ENCODE measurements at regions not wholly inside any gene's neighbourhood (a gene's known extent, or its start where the extent isn't known, plus 50 kb on each side); places are given as distances from the start of the nearest gene placed in this dataset.

DNA sequence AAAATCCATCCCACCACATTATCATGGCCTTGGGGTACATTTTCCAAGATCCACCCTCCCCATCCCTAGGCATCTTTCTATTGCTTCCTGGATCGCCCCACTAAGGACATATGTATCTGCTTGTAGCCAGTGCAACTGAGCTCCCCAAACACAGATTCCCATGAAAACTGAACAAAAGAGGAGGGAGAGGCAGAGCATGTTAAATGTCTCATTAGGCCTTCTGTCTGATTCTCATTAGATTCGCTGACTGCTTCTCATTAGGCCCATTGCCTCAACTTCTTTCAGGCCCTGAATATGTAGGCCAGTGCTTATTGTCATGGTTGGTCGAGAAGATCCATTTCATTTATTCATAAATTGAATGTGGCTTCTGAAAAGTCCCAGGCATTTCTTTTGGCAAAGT lies 698.9 kb downstream of the INHBA start:
- TF ChIP-seq, protein P1, sequence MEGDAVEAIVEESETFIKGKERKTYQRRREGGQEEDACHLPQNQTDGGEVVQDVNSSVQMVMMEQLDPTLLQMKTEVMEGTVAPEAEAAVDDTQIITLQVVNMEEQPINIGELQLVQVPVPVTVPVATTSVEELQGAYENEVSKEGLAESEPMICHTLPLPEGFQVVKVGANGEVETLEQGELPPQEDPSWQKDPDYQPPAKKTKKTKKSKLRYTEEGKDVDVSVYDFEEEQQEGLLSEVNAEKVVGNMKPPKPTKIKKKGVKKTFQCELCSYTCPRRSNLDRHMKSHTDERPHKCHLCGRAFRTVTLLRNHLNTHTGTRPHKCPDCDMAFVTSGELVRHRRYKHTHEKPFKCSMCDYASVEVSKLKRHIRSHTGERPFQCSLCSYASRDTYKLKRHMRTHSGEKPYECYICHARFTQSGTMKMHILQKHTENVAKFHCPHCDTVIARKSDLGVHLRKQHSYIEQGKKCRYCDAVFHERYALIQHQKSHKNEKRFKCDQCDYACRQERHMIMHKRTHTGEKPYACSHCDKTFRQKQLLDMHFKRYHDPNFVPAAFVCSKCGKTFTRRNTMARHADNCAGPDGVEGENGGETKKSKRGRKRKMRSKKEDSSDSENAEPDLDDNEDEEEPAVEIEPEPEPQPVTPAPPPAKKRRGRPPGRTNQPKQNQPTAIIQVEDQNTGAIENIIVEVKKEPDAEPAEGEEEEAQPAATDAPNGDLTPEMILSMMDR (conservative IDR thresholded peaks at IDR 0.05 in 1 of 2, IDR thresholded peaks at IDR 0.05 in 1 of 2; ENCODE audit: extremely low read depth in 1 of 2, insufficient read depth in 1 of 2, low read depth in 1 of 2, low read length in 2 of 2): no peak
- no peak for TF ChIP-seq EZH2 (IDR thresholded peaks at IDR 0.05; ENCODE audit: borderline replicate concordance, low read length)
